ENCODE measurements at regions not wholly inside any gene's neighbourhood (a gene's known extent, or its start where the extent isn't known, plus 50 kb on each side); places are given as distances from the start of the nearest gene placed in this dataset.

GRCh38 chr7:84477786-84478478, 283.3 kb upstream of the SEMA3A start:
- no peak for DNase-seq (ENCODE audit: extremely low read depth in 1 of 11, low read depth in 9 of 11, low spot score in 4 of 11)

- DNase-seq (ENCODE audit: extremely low read depth in 1 of 11, low read depth in 9 of 11, low spot score in 4 of 11) = peak in 6 of 11 donors; percentile 4 to 29 (median 22)
These were observed 279.8 kb upstream of the SEMA3A start for GRCh38 chr7:84474436-84474835.

GRCh38 chr7:84471576-84471975, 277.0 kb upstream of the SEMA3A start:
- DNase-seq (ENCODE audit: extremely low read depth in 1 of 11, low read depth in 9 of 11, low spot score in 4 of 11) = no peak

- no peak for DNase-seq (ENCODE audit: extremely low read depth in 1 of 11, low read depth in 9 of 11, low spot score in 4 of 11)
These were observed 274.4 kb upstream of the SEMA3A start for GRCh38 chr7:84469034-84469433.

GRCh38 chr7:84462259-84462658, 267.7 kb upstream of the SEMA3A start:
- no peak for DNase-seq (ENCODE audit: extremely low read depth in 1 of 11, low read depth in 9 of 11, low spot score in 4 of 11)

GRCh38 chr7:84461093-84461492, 266.5 kb upstream of the SEMA3A start:
- DNase-seq (ENCODE audit: extremely low read depth in 1 of 11, low read depth in 9 of 11, low spot score in 4 of 11) = no peak

GRCh38 chr7:84455788-84456187, 261.2 kb upstream of the SEMA3A start:
- DNase-seq (ENCODE audit: extremely low read depth in 1 of 11, low read depth in 9 of 11, low spot score in 4 of 11) = no peak

- DNase-seq (ENCODE audit: extremely low read depth in 1 of 11, low read depth in 9 of 11, low spot score in 4 of 11) = no peak
These were observed 259.8 kb upstream of the SEMA3A start for GRCh38 chr7:84454174-84454959.

- DNase-seq (ENCODE audit: extremely low read depth in 1 of 11, low read depth in 9 of 11, low spot score in 4 of 11) = no peak
These were observed 258.0 kb upstream of the SEMA3A start for GRCh38 chr7:84452618-84453017.

GRCh38 chr7:84450772-84451171, 256.2 kb upstream of the SEMA3A start:
- no peak for DNase-seq (ENCODE audit: extremely low read depth in 1 of 11, low read depth in 9 of 11, low spot score in 4 of 11)

GRCh38 chr7:84447636-84448293, 253.2 kb upstream of the SEMA3A start:
- DNase-seq (ENCODE audit: extremely low read depth in 1 of 11, low read depth in 9 of 11, low spot score in 4 of 11) = no peak

- DNase-seq (ENCODE audit: extremely low read depth in 1 of 11, low read depth in 9 of 11, low spot score in 4 of 11) = no peak
These were observed 252.4 kb upstream of the SEMA3A start for GRCh38 chr7:84446991-84447480.

GRCh38 chr7:84425702-84426259, 231.2 kb upstream of the SEMA3A start:
- no peak for DNase-seq (ENCODE audit: extremely low read depth in 1 of 11, low read depth in 9 of 11, low spot score in 4 of 11)

- DNase-seq (ENCODE audit: extremely low read depth in 1 of 11, low read depth in 9 of 11, low spot score in 4 of 11) = no peak
These were observed 228.2 kb upstream of the SEMA3A start for GRCh38 chr7:84422790-84423189.

- DNase-seq (ENCODE audit: extremely low read depth in 1 of 11, low read depth in 9 of 11, low spot score in 4 of 11) = peak in 4 of 11 donors; percentile 13 to 29 (median 19)
These were observed 217.8 kb upstream of the SEMA3A start for GRCh38 chr7:84412161-84412969.

- DNase-seq (ENCODE audit: extremely low read depth in 1 of 11, low read depth in 9 of 11, low spot score in 4 of 11) = no peak
These were observed 205.1 kb upstream of the SEMA3A start for GRCh38 chr7:84399661-84400060.

GRCh38 chr7:84394219-84394618, 199.6 kb upstream of the SEMA3A start:
- DNase-seq (ENCODE audit: extremely low read depth in 1 of 11, low read depth in 9 of 11, low spot score in 4 of 11) = no peak

- DNase-seq (ENCODE audit: extremely low read depth in 1 of 11, low read depth in 9 of 11, low spot score in 4 of 11) = no peak
These were observed 199.2 kb upstream of the SEMA3A start for GRCh38 chr7:84393786-84394185.

- DNase-seq (ENCODE audit: extremely low read depth in 1 of 11, low read depth in 9 of 11, low spot score in 4 of 11) = no peak
These were observed 196.3 kb upstream of the SEMA3A start for GRCh38 chr7:84390845-84391244.

Data from renal cortex interstitium (tissue), 11 donors.